GM23338 (cell line): ENCODE measurements at regions not wholly inside any gene's neighbourhood (a gene's known extent, or its start where the extent isn't known, plus 50 kb on each side); places are given as distances from the start of the nearest gene placed in this dataset.

ENCODE experiments used
- ATAC-seq: fragments of 200-7000 bp; cut with Tn5 transposase; 3 replicates; pipeline ENCODE4 v1.9.1; 2020
- DNase-seq: peaks from one replicate; pipeline ENCODE4 v3.0.0-alpha.2; 2015; ENCODE audit warnings: low spot score
- H2AFZ ChIP-seq: fragments of 200-600 bp; sonication (generic); 2 replicates; pipeline ENCODE4 v1.8.0; 2016; ENCODE audit warnings: antibody characterized with exemption, mild to moderate bottlenecking, moderate library complexity
- H3F3A ChIP-seq: fragments of 200-600 bp; sonication (generic); replicated peaks from 2 replicates; pipeline ENCODE4 v1.8.0; 2017; ENCODE audit warnings: antibody characterized with exemption, mixed run types, low read depth
- H3K27ac ChIP-seq: fragments of 200-600 bp; sonication (generic); 2 replicates; pipeline ENCODE4 v1.6.1; 2016; ENCODE audit warnings: low read depth
- H3K27me3 ChIP-seq: fragments of 200-600 bp; sonication (generic); 2 replicates; pipeline ENCODE4 v1.8.0; 2016; ENCODE audit warnings: mild to moderate bottlenecking, mixed run types, moderate library complexity; ENCODE audit not compliant: insufficient read depth
- H3K36me3 ChIP-seq: fragments of 200-600 bp; sonication (generic); 2 replicates; pipeline ENCODE4 v1.8.0; 2016; ENCODE audit warnings: mild to moderate bottlenecking; ENCODE audit not compliant: insufficient read depth
- H3K4me1 ChIP-seq: fragments of 200-600 bp; sonication (generic); 2 replicates; pipeline ENCODE4 v1.8.0; 2016; ENCODE audit warnings: mild to moderate bottlenecking, moderate library complexity; ENCODE audit not compliant: insufficient read depth
- H3K4me2 ChIP-seq: fragments of 200-600 bp; sonication (generic); 2 replicates; pipeline ENCODE4 v1.7.1; 2017; ENCODE audit warnings: mixed run types
- H3K4me3 ChIP-seq: fragments of 200-600 bp; sonication (generic); 2 replicates; pipeline ENCODE4 v1.6.1; 2016; ENCODE audit warnings: mixed run types
- H3K79me2 ChIP-seq: fragments of 200-600 bp; sonication (generic); replicated peaks from 2 replicates; pipeline ENCODE4 v1.8.0; 2017; ENCODE audit warnings: mild to moderate bottlenecking; ENCODE audit not compliant: insufficient read depth
- H3K9me2 ChIP-seq: fragments of 200-600 bp; sonication (generic); 2 replicates; pipeline ENCODE4 v1.8.0; 2017; ENCODE audit not compliant: insufficient read depth
- H4K20me1 ChIP-seq: fragments of 200-600 bp; sonication (generic); replicated peaks from 2 replicates; pipeline ENCODE4 v1.8.0; 2017; ENCODE audit warnings: mild to moderate bottlenecking; ENCODE audit not compliant: insufficient read depth
- H3K27ac Mint-ChIP-seq: 2 replicates; pipeline ENCODE4 v1.8.0; 2020; ENCODE audit warnings: inconsistent platforms, mild to moderate bottlenecking, moderate library complexity, mixed read lengths
- H3K27me3 Mint-ChIP-seq: 3 replicates; pipeline ENCODE4 v1.8.0; 2022; ENCODE audit warnings: low read depth, mild to moderate bottlenecking, moderate library complexity, mixed read lengths, inconsistent platforms; ENCODE audit not compliant: insufficient read depth, poor library complexity
- H3K36me3 Mint-ChIP-seq: 3 replicates; pipeline ENCODE4 v1.8.0; 2021; ENCODE audit warnings: low read depth, mild to moderate bottlenecking, inconsistent platforms, moderate library complexity, mixed read lengths
- H3K4me1 Mint-ChIP-seq: 3 replicates; pipeline ENCODE4 v1.8.0; 2020; ENCODE audit warnings: mild to moderate bottlenecking, inconsistent platforms, mixed read lengths
- H3K4me3 Mint-ChIP-seq: 3 replicates; pipeline ENCODE4 v1.8.0; 2021; ENCODE audit warnings: moderate library complexity, mild to moderate bottlenecking, inconsistent platforms, mixed read lengths
- H3K9me3 Mint-ChIP-seq: 3 replicates; pipeline ENCODE4 v1.8.0; 2020; ENCODE audit warnings: moderate library complexity, mild to moderate bottlenecking, inconsistent platforms, mixed read lengths
- CREB1 ChIP-seq: fragments of 250-450 bp; sonication (Bioruptor Pico); IDR thresholded peaks from 2 replicates; pipeline ENCODE4 v1.5.0; 2020; ENCODE audit warnings: low read depth, mild to moderate bottlenecking, moderate library complexity
- ETS1 ChIP-seq: IDR thresholded peaks from 2 replicates; pipeline ENCODE4 v1.6.1; 2016; ENCODE audit warnings: antibody characterized with exemption
- EZH2 ChIP-seq: fragments of 200-600 bp; sonication (generic); IDR thresholded peaks from one replicate; pipeline ENCODE4 v1.8.0; 2017; ENCODE audit warnings: antibody characterized with exemption, mild to moderate bottlenecking, low read depth; ENCODE audit not compliant: unreplicated experiment
- EZH2phosphoT487 ChIP-seq: fragments of 200-600 bp; sonication (generic); IDR thresholded peaks from one replicate; pipeline ENCODE4 v1.8.1; 2018; ENCODE audit warnings: antibody characterized with exemption; ENCODE audit not compliant: unreplicated experiment
- JUNB ChIP-seq: IDR thresholded peaks from one replicate; pipeline ENCODE4 v1.6.1; 2016; ENCODE audit warnings: antibody characterized with exemption; ENCODE audit not compliant: unreplicated experiment
- NANOG ChIP-seq: IDR thresholded peaks from 2 replicates; pipeline ENCODE4 v1.6.1; 2016; ENCODE audit warnings: antibody characterized with exemption, borderline replicate concordance
- POLR2AphosphoS5 ChIP-seq: IDR thresholded peaks from 2 replicates; pipeline ENCODE4 v1.6.1; 2016; ENCODE audit warnings: antibody characterized with exemption, low read depth
- REST ChIP-seq: IDR thresholded peaks from one replicate; pipeline ENCODE4 v1.6.1; 2018; ENCODE audit warnings: antibody characterized with exemption; ENCODE audit not compliant: unreplicated experiment
- STAT1 ChIP-seq: IDR thresholded peaks from one replicate; pipeline ENCODE4 v1.6.1; 2016; ENCODE audit warnings: antibody characterized with exemption; ENCODE audit not compliant: unreplicated experiment
- ZNF114 ChIP-seq: fragments of 250-450 bp; sonication (Bioruptor Pico); IDR thresholded peaks from 2 replicates; pipeline ENCODE4 v1.5.0; 2020; ENCODE audit warnings: mild to moderate bottlenecking, moderate library complexity
- ZNF331 ChIP-seq: fragments of 250-450 bp; sonication (Bioruptor Pico); IDR thresholded peaks from 2 replicates; pipeline ENCODE4 v1.5.0; 2020; ENCODE audit warnings: low read depth, mild to moderate bottlenecking, moderate library complexity
- ZNF462 ChIP-seq: fragments of 250-450 bp; sonication (Bioruptor Pico); IDR thresholded peaks from 2 replicates; pipeline ENCODE4 v1.5.0; 2020; ENCODE audit warnings: mild to moderate bottlenecking, moderate library complexity
- TF ChIP-seq, protein P1 (sequence below), 2 experiments: fragments of 200-600 bp in 1 of 2; sonication (generic) in 1 of 2; conservative IDR thresholded peaks; 2 replicates each; pipeline versions ENCODE4 v1.5.1 to v1.6.1; 2016 to 2017; ENCODE audit warnings: antibody characterized with exemption in 2 of 2, low read depth in 2 of 2, mild to moderate bottlenecking in 2 of 2, moderate library complexity in 1 of 2

GRCh38 chr1:96048572-96049212, 672.9 kb upstream of the PTBP2 start:
- Histone ChIP-seq H3K4me3 (no peak overlapping the region), H4K20me1 (no peaks in the 10 kb centered on the region), H3K4me1 (no peaks in the 10 kb centered on the region), H3K9me2 (peaks cover 24% of the 10 kb centered on the region), H3F3A (no peaks in the 10 kb centered on the region), H2AFZ (no peak overlapping the region), H3K36me3 (no peaks in the 10 kb centered on the region), H3K79me2 (no peaks in the 10 kb centered on the region), H3K27ac (no peak overlapping the region), H3K27me3 (no peaks in the 10 kb centered on the region), H3K4me2 (no peak overlapping the region)
- Mint-ChIP-seq H3K4me1 (no peaks in the 10 kb centered on the region), H3K27me3 (no peaks in the 10 kb centered on the region), H3K4me3 (no peak overlapping the region), H3K27ac (no peak overlapping the region), H3K36me3 (peaks cover 7% of the 10 kb centered on the region; the same call in 2 of the 3 replicates), H3K9me3 (peaks cover 7% of the 10 kb centered on the region; the same call in 2 of the 3 replicates)
- DNase-seq: no peak
- TF ChIP-seq POLR2AphosphoS5 (no peak), CREB1 (no peak), ZNF114 (CRISPR knock-in tag) (no peak), ZNF331 (CRISPR knock-in tag) (no peak), JUNB (no peak), REST (no peak), NANOG (no peak), ETS1 (no peak), STAT1 (no peak), ZNF462 (CRISPR knock-in tag) (no peak), EZH2phosphoT487 (no peak), EZH2 (no peak)
- TF ChIP-seq, protein P1, sequence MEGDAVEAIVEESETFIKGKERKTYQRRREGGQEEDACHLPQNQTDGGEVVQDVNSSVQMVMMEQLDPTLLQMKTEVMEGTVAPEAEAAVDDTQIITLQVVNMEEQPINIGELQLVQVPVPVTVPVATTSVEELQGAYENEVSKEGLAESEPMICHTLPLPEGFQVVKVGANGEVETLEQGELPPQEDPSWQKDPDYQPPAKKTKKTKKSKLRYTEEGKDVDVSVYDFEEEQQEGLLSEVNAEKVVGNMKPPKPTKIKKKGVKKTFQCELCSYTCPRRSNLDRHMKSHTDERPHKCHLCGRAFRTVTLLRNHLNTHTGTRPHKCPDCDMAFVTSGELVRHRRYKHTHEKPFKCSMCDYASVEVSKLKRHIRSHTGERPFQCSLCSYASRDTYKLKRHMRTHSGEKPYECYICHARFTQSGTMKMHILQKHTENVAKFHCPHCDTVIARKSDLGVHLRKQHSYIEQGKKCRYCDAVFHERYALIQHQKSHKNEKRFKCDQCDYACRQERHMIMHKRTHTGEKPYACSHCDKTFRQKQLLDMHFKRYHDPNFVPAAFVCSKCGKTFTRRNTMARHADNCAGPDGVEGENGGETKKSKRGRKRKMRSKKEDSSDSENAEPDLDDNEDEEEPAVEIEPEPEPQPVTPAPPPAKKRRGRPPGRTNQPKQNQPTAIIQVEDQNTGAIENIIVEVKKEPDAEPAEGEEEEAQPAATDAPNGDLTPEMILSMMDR (conservative IDR thresholded peaks at IDR 0.05; ENCODE audit: low read depth in 2 of 2): no peak
- ATAC-seq: no peak
